ENCODE measurements at regions not wholly inside any gene's neighbourhood (a gene's known extent, or its start where the extent isn't known, plus 50 kb on each side); places are given as distances from the start of the nearest gene placed in this dataset.
A peak's percentile ranks its signal among the peaks of the same experiment; 100 is the strongest.

- no peak for DNase-seq
These were observed 248.6 kb upstream of the GSE1 start for GRCh38 chr16:85364323-85365040.

DNA sequence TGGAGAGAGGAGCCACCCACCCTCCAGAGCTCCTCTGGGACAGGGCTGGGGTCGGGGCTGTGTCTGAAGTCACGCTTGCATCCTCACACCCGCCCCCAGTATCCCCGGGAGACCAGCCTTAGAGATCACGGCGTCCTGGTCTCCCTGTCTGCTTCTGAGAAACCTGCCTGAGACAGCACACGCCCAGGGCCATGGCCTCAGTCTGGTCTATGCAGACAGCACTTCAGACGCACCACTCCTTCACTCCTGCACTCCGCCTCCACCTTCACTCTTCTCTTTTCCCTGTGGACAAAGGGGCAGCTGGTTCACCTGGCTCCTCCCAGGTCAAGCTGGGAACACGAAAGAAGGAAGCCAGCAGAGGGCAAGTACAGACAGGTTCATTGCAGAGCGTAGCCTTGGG is 248.0 kb upstream of the GSE1 start:
- DNase-seq: no peak

- DNase-seq: no peak
These were observed 246.9 kb upstream of the GSE1 start for GRCh38 chr16:85366031-85366763.

DNA sequence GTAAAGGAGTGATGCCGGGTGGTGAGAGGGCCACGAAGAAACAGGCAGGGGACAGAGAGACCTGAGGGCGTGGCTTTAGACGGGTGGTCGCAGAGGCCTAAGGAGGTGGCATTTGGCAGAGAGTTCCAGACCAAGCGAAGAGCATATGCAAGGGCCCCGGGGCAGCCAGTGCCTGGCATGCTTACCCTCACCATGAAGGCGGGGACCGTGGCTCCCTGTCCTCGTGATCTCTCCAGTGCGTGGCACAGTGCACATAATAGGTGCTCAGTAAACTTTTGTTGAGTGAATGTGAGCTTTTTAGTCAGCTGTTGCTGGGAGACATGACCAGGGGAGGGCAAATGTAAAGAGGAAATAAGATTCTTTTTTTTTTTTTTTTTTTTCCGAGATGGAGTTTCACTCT is 245.6 kb upstream of the GSE1 start:
- DNase-seq: no peak

DNA sequence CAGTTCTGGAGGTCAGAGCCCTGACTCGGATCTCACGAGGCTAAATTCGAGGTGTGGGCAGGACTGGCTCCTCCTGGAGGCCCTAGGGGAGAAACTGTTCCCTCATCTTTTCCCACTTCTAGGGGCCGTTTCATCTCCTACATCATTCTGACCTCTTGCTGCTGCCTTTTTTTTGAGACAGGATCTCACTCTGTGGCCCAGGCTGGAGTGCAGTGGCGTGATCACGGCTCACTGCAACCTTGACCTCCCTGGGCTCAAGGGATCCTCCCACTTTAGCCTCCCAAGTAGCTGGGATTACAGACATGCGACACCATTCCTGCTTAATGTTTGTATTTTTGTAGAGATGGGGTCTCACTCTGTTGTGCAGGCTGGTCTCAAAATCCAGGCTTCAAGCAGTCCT is 244.1 kb upstream of the GSE1 start:
- no peak for DNase-seq

DNA sequence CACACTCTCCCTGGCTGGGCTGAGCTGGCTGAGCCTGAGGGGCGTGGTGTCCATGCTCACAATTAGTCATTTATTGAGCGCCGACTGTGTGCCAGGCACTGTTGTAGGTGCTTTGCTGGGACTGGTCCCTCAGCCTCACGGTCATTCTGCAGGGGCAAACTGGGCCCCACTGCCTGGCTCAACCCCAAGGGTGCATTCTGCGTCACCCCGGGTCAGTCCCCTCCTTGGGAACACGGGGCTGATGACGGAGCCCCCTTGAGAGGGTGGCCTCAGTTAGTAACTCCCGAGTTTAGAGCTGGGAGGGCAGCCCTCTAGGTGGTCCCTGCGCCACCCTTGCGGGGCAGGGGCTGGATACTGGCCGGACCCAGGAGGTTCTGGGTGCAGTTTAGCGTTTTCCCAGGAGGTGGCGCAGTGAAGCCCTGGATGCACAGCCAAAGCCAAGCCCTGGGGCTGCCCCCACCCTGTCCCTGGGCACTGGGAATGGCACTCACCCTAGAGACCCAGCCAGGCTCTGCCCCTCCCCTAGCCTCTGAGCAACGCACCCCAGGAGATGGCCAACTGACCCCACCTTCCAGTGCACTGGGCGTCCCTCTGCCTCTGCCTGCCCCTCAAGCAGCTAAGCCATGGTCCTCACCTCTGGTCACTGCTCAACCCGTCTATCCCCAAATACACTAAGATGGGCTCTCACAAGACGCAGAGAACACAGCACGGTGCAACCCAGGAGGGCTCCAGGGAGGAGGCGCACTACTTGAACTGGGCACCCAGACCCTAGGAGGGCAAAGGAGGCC is 243.2 kb upstream of the GSE1 start:
- peak; percentile 53 for DNase-seq

DNA sequence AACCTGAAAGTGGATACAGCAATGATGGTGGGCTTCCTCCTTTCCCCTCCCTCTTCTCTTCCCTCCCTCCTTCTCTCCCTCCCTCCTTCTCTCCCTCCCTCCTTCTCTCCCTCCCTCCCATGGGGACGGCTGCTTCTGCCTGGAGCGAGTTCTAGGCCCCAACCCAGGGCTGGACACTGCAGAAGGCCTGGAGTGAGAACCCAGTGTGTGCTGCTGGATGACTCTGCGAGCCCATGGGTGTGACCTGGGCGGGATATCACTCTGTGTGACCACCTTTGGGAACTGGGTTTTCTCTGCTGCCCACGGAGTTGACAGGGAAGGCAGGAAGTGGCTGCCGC is 242.6 kb upstream of the GSE1 start:
- no peak for DNase-seq

- DNase-seq: no peak
These were observed 242.1 kb upstream of the GSE1 start for GRCh38 chr16:85370881-85371651.

DNA sequence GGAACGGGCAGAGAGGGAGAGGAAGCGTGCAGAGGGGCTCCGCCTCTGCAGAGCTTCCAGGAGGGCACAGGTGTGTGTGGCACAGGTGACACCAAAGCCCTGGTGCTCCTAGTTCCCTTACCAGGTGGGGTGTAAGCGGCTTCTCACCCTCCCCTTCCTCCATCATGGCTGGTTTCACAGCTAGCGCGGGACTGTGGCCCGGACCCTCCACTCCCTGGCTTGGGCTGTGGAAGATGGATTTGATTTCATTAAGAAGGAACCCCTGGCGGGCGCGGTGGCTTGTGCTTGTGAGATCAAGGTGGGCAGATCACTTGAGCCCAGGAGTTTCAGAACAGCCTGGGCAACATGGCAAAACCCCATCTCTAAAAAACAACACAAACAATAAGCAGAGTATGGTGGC is 241.2 kb upstream of the GSE1 start:
- DNase-seq: no peak

GRCh38 chr16:85372627-85373372 is 240.3 kb upstream of the GSE1 start:
- peak; percentile 8 for DNase-seq

DNA sequence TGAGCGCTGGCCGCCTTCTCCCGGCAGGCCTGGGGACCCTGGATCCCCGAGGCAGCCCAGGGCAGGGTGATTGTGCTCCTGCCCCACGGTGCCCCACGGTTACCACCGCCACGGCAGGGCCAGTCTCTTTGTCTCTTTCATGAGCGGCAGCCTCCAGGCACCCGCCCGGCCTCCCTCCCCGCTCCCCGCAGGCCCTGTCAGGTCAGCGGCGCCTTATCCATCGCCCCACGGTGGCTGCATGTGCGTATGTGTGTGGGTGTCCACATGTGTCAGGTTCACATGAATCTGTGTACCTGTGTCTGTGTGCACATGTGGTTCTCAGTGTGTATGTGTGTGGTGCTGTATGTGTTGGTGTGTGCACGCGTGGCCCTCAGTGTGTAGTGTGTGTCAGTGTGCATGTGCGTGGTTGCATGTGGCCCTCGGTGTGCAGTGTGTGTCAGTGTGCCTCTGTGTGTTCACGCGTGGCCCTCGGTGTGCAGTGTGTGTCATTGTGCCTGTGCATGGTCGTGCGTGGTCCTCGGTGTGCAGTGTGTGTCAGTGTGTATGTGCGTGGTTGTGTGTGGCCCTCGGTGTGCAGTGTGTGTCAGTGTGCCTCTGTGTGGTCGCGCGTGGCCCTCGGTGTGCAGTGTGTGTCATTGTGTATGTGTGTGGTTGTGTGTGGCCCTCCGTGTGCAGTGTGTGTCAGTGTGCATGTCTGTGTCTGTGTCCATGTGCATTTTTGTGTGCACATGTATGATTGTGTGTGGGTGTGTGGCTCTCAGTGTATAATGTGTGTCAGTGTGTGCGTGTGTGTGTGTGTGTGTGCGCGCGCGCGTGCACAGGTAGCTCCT is 239.2 kb upstream of the GSE1 start:
- no peak for DNase-seq

GRCh38 chr16:85374571-85374872 is 238.6 kb upstream of the GSE1 start:
- DNase-seq: no peak

DNA sequence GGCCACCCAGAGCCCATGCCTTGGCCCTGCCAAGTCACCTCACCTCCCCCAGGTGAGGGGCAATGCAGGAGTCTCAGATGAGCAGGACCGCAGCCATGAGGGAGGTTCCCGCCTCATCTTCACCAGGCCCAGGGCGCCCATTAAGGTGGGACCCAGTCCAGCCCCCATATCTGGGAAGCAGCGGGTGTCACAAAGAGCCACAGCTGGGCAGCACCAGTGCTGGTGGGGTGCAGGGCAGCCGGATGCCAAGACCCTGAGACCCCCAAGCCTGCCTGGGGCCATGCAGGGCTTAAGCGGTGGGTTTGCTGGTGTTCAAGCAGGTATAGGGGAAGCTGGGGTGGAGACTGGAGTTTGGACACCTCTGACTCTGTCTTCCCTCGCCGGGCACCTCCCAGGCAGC is 237.8 kb upstream of the GSE1 start:
- no peak for DNase-seq

- no peak for DNase-seq
These were observed 236.6 kb upstream of the GSE1 start for GRCh38 chr16:85376292-85377095.

GRCh38 chr16:85377388-85378144 is 235.6 kb upstream of the GSE1 start:
- DNase-seq: no peak

- DNase-seq: no peak
These were observed 234.7 kb upstream of the GSE1 start for GRCh38 chr16:85378145-85379040.

DNA sequence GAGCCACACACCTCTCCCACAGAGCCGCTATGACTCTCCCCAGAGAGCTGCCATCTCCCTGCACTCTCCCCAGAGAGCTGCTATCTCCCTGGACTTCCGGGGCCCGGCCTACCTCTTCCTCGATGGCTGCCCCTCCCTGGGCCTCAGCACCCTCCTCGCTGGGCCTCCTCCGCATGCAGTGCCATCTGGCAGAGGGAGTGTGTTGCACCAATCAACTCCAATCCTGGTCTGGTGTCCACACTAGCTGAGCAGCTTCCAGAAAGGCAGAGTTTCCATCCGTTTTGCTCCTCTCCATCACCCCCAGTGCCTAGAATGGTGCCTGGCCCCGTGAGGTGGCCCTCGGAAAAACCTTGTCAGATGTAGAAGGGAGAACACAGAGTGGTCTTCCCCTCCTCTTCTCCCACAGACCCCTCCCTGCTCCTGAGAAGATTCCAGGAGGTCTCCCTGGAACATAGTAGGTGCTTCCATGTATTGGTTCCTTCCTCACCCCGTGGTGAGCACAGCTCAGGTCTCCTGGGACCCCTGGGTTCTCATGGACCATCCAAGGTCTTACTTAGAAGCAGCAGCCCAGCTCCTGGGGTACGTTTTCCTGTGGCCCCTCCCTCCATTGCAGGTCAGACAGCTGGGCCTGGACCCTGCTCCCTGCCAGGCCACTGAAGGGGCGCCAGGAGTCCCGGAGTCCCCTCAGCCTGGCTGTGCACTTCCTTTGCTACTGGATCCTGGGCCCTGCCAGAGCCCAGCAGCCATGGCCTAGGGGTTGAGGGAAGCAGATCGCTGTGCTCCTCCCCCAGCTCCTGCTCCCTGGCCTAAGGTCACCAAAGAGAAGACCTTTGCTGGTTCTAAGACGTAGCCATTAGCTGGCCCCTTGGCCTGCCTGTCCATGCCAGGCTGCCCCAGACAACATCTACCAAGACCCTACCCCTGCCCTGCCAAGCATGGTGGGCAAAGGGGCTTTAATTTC is 233.8 kb upstream of the GSE1 start:
- no peak for DNase-seq

GRCh38 chr16:85380002-85380395 is 233.1 kb upstream of the GSE1 start:
- no peak for DNase-seq

All from CD4-positive, alpha-beta T cell treated with Interleukin-6 for 4 hours (primary cell).